ENCODE measurements at regions not wholly inside any gene's neighbourhood (a gene's known extent, or its start where the extent isn't known, plus 50 kb on each side); places are given as distances from the start of the nearest gene placed in this dataset.

- no peaks in the 10 kb centered on the region; the same call in 1 of the 2 replicates for H3K4me1 ChIP-seq (ENCODE audit: insufficient read depth, low read length)
- ChIA-PET CTCF (interaction anchor here (0.6 to 0.7 kb wide), 2 partner anchors 171 to 397 kb away, joined by 3 read pairs; no protein-coding TSS in a partner anchor), POLR2A (ENCODE audit: unreplicated experiment) (no interaction called here)
- H3K4me3 ChIP-seq (ENCODE audit: low read length) = peak overlapping the region; percentile 32; the same call in 1 of the 2 replicates
- intact Hi-C loops (cut with micrococcal nuclease) = loop anchor here (1.0 to 10.0 kb wide), 2 partner anchors 100 to 305 kb away; no protein-coding TSS in a partner anchor
- H2AFZ ChIP-seq (ENCODE audit: low read length) = peak overlapping the region; percentile 64
- peak; percentile 86 for TF ChIP-seq CTCF (conservative IDR thresholded peaks at IDR 0.05; ENCODE audit: low read depth, low read length)
- no peak for TF ChIP-seq EZH2 (IDR thresholded peaks at IDR 0.05; ENCODE audit: low read length, unreplicated experiment)
- TF ChIP-seq EZH2phosphoT487 (IDR thresholded peaks at IDR 0.05; ENCODE audit: borderline replicate concordance, low read length) = no peak
- peak overlapping the region; percentile 68 for H3K4me2 ChIP-seq (ENCODE audit: low read length)
- ATAC-seq (peak; percentile 79), DNase-seq (peak; percentile 60)
- no peaks in the 10 kb centered on the region for H3K27me3 ChIP-seq (ENCODE audit: low read length)
- no peak overlapping the region for H3K27ac ChIP-seq (ENCODE audit: low read length)
- H4K20me1 ChIP-seq (ENCODE audit: low read length) = no peaks in the 10 kb centered on the region
- H3K36me3 ChIP-seq (ENCODE audit: low read depth, low read length) = no peaks in the 10 kb centered on the region
- no peaks in the 10 kb centered on the region for H3K79me2 ChIP-seq (ENCODE audit: low read length)
- no peak overlapping the region for H3K9ac ChIP-seq (ENCODE audit: low read length)
- no peaks in the 10 kb centered on the region for H3K9me2 ChIP-seq (replicated peaks; ENCODE audit: low read length)
- H3F3A ChIP-seq (ENCODE audit: low read length, unreplicated experiment) = no peaks in the 10 kb centered on the region
- no peaks in the 10 kb centered on the region for H3K9me3 ChIP-seq (ENCODE audit: low read length)
- BruUV-seq (replicated peaks) = no TSS peak
Measured at GRCh38 chr5:126234563-126235195, 188.5 kb upstream of the GRAMD2B start.

- POLR2A ChIA-PET (ENCODE audit: unreplicated experiment) = no interaction called here
- Histone ChIP-seq H3K9me2 (replicated peaks; ENCODE audit: low read length) (no peaks in the 10 kb centered on the region), H2AFZ (ENCODE audit: low read length) (no peak overlapping the region), H3K4me1 (ENCODE audit: insufficient read depth, low read length) (no peaks in the 10 kb centered on the region; the same call in 1 of the 2 replicates), H3K9me3 (ENCODE audit: low read length) (no peaks in the 10 kb centered on the region), H3K4me2 (ENCODE audit: low read length) (no peak overlapping the region), H4K20me1 (ENCODE audit: low read length) (no peaks in the 10 kb centered on the region), H3K79me2 (ENCODE audit: low read length) (no peaks in the 10 kb centered on the region), H3F3A (ENCODE audit: low read length, unreplicated experiment) (no peaks in the 10 kb centered on the region), H3K9ac (ENCODE audit: low read length) (no peak overlapping the region), H3K27ac (ENCODE audit: low read length) (no peak overlapping the region), H3K27me3 (ENCODE audit: low read length) (no peaks in the 10 kb centered on the region), H3K4me3 (ENCODE audit: low read length) (no peak overlapping the region), H3K36me3 (ENCODE audit: low read depth, low read length) (no peaks in the 10 kb centered on the region)
- CTCF ChIA-PET = no interaction called here
- intact Hi-C loops (cut with micrococcal nuclease) = loop anchor here (10.0 kb wide), 1 partner anchor 99 kb away; no protein-coding TSS in a partner anchor
- ATAC-seq (no peak), DNase-seq (no peak)
- TF ChIP-seq EZH2 (IDR thresholded peaks at IDR 0.05; ENCODE audit: low read length, unreplicated experiment) = no peak
- no TSS peak for BruUV-seq (replicated peaks)
Measured at GRCh38 chr5:126235628-126236027, 187.6 kb upstream of the GRAMD2B start.

- H3K27me3 ChIP-seq (ENCODE audit: low read length) = no peaks in the 10 kb centered on the region
- no peak overlapping the region for H2AFZ ChIP-seq (ENCODE audit: low read length)
- H3K4me2 ChIP-seq (ENCODE audit: low read length) = no peak overlapping the region
- no peak overlapping the region for H3K27ac ChIP-seq (ENCODE audit: low read length)
- ChIA-PET CTCF (no interaction called here), POLR2A (ENCODE audit: unreplicated experiment) (no interaction called here)
- H3K4me3 ChIP-seq (ENCODE audit: low read length) = no peak overlapping the region
- TF ChIP-seq EZH2phosphoT487 (IDR thresholded peaks at IDR 0.05; ENCODE audit: borderline replicate concordance, low read length) (no peak), CTCF (conservative IDR thresholded peaks at IDR 0.05; ENCODE audit: low read depth, low read length) (no peak), EZH2 (IDR thresholded peaks at IDR 0.05; ENCODE audit: low read length, unreplicated experiment) (no peak)
- H4K20me1 ChIP-seq (ENCODE audit: low read length) = no peaks in the 10 kb centered on the region
- no peak for ATAC-seq
- H3K4me1 ChIP-seq (ENCODE audit: insufficient read depth, low read length) = no peaks in the 10 kb centered on the region; the same call in 1 of the 2 replicates
- no peaks in the 10 kb centered on the region for H3K79me2 ChIP-seq (ENCODE audit: low read length)
- no peaks in the 10 kb centered on the region for H3K36me3 ChIP-seq (ENCODE audit: low read depth, low read length)
- H3K9ac ChIP-seq (ENCODE audit: low read length) = no peak overlapping the region
- BruUV-seq (replicated peaks) = no TSS peak
- no peaks in the 10 kb centered on the region for H3K9me2 ChIP-seq (replicated peaks; ENCODE audit: low read length)
- DNase-seq = no peak
- intact Hi-C loops (cut with micrococcal nuclease) = loop anchor here (10.0 kb wide), 1 partner anchor 98 kb away; no protein-coding TSS in a partner anchor
- no peaks in the 10 kb centered on the region for H3K9me3 ChIP-seq (ENCODE audit: low read length)
- H3F3A ChIP-seq (ENCODE audit: low read length, unreplicated experiment) = no peaks in the 10 kb centered on the region
Measured at GRCh38 chr5:126236994-126237393, 186.2 kb upstream of the GRAMD2B start.
